Kasumi-1 (cell line): ENCODE measurements at regions not wholly inside any gene's neighbourhood (a gene's known extent, or its start where the extent isn't known, plus 50 kb on each side); places are given as distances from the start of the nearest gene placed in this dataset.
"Not testable (repeated sequence)": the region's sequence is repeated elsewhere in the genome, so short reads cannot be mapped to it uniquely, and the experiment has no call there.

Experiments
- DNase-seq, 2 experiments: peaks; one replicate each; lab custom pipeline; 2025; lab: John Stamatoyannopoulos, UW

DNA sequence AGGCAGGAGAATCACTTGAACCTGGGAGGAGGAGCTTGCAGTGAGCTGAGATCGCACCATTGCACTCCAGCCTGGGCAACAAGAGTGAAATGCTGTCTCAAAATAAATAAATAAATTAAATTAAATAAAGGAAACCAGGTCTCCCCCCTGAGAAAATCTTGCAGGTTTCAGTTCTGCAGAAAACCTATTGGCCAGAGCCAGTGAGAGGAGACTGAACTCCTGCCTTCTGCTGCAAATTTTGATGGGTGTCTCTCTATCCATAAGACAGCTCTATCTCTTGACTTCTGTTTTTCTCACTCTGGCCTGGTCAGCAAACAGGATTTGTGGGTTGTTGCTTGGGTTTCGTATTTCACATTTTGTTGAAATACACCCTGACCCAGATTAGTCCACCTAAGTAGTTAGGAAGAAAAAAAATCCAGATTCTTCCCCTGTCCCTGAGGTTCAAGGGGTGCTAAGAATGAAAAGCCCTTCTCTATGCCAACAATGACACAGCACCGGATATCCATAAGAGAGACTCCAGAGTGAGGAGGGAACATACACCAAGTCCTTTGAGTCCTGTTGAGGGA is 86.7 kb upstream of the MAP4K4 start:
- DNase-seq = no peak

- no peak for DNase-seq
Observed at GRCh38 chr2:101609433-101609832, 88.1 kb upstream of the MAP4K4 start.

DNA sequence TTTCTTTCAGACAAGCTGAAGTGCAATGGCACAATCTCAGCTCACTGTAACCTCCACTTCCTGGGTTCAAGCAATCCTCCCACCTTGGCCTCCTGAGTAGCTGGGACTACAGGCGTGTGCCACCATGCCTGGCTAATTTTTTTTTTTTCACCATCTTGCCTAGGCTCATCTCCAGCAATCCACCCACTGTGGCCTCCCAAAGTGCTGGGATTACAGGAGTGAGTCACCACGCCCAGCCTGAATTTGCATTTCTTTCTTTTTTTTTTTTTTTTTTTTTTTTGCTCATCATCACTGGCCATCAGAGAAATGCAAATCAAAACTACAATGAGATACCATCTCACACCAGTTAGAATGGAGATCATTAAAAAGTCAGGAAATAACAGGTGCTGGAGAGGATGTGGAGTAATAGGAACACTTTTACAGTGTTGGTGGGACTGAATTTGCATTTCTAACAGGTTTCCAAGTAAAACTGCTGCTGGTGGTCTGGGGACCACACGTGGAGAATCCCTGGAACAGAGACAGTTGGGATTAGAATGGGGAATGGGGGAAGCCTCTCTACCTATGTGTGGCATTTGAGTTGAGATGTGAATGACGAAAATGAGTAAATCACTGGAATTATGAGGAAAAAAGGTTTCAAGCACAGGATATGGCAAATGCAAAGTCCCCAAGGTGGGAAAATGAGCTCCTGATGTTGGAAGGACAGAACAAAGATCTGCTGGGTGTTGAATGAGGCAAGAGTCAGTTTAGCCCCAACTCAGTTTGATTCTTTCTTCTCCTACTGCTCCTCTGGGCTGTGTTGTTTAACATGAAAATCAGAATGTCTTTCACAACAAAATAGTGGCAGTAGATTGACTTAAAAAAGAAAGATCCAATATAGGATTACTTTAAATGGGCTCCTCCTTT is 88.8 kb upstream of the MAP4K4 start:
- no peak for DNase-seq

GRCh38 chr2:101597347-101597944 is 100.1 kb upstream of the MAP4K4 start:
- no peak for DNase-seq

DNA sequence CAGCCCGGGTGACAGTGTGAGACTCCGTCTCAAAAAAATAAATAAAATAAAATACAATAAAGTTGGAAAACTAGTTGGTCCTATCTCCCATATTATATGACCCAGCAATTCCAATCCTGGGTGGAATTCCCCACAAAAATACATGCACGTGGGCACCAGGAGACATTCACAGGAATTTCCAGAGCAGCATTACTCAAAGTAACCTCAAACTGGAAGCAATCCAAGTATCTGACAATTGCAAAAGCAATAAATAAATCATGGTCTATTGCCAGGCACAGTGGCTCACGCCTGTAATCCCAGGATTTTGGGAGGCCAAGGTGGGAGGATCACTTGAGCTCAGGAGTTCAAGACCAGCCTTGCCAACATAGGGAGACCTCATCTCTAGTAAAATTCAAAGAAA is 101.2 kb upstream of the MAP4K4 start:
- no peak for DNase-seq

DNA sequence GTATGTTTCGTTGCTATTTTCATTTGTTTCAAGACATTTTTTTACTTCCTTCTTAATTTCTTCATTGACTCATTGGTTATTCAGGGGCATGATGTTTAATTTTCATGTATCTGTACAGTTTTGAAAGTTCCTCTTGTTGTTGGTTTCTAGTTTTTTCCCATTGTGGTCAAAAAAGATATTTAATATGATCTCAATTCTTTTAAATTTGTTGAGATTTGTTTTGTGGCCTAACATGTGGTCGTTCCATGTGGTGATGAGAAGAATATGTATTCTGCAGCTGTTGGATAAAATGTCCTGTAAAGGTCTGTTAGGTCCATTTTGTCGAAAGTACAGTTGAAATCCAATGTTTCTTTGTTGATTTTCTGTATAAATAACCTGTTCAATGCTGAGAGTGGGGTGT is 110.3 kb upstream of the MAP4K4 start:
- DNase-seq = no peak

- DNase-seq = no peak
Observed at GRCh38 chr2:101583861-101584260, 108.9 kb upstream of the RFX8 start.

DNA sequence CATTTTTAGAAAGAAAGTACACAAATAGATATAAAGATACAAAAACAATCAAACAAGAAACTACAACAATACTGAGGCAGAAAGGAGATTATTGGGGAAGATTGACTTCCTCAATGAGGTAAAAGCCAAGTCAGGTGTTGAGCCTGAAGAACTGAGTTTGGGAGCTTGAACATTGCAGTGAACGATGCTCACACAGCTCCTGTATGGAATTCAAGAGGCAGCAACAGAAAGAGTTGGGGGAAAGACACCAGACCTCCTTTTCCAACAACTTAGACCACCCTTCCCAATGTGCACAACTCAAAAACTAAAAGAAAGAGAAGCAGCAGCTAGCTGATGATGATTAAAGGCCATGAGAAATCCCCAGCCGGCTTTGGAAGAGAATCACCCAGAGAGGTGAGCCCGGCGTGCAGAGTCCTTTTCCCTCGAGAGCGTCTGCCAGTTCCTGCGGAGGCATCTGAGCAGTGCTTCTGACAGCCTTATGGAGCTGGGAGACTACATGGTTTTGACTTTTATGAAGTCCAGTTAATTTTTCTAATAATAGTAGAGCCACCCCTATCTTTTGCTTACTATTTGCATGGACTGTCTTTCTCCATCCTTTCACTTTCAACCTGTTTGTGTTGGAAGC is 106.9 kb upstream of the RFX8 start:
- no peak for DNase-seq

DNA sequence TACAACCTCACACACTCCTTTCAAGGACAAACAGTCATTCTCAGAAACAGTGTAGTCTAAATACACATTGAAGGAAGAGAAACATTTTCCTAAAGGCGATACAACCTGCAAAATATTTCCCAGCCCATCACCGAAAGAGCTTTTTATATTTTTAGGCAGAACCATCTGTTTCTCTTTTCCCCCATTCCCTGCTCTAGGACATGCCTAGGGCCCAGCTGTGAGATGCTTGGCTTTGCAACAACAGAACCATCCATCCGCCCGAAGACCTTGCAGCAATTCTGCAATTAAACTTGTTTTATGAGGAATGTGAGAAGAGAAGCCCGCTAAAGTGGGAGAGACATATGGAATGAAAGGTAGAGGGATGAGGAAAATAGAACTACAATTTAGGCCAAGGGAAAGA is 105.6 kb upstream of the RFX8 start:
- DNase-seq = no peak

DNA sequence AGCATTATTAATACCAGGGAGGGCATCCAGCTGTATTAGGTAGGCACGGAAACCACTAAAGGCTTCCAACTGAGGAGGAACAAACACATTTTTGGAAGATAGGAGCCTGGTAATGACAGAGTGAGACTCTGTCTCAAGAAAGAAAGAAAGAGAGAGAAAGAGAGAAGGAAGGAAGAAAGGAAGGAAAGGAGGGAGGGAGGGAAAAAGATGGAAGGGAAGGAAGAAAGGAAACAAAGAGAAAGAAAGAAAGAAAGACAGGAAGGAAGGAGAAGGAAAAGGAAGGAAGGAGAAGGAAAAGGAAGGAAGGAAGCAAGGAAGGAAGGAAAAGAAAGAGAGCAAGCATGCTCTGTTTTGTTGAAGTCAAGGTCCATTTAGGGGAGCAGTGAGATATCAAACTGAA is 103.8 kb upstream of the RFX8 start:
- no peak for DNase-seq

- not testable (repeated sequence) for DNase-seq
Observed at GRCh38 chr2:101578135-101578534, 103.2 kb upstream of the RFX8 start.

GRCh38 chr2:101577173-101577572 is 102.3 kb upstream of the RFX8 start:
- DNase-seq = no peak

DNA sequence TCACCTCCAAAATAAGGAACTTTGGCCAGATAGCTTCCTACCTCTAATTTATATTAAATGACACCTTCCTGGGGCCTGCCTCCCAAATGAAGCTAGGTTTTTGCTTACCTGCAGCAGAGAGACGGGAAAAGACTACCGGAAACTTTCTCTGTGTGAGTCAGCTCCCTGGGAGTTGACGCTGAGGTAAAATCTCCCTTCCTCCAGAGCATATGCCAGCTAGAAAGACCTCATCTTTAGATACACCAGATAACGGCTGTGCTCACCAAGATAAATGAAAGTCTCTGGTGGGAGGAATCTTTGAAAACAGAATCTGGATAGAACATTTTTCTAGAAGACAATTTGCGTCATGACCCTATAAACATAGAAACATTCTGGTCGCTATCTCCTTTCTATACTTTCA is 99.7 kb upstream of the RFX8 start:
- no peak for DNase-seq

GRCh38 chr2:101571951-101572350 is 97.0 kb upstream of the RFX8 start:
- DNase-seq = no peak

- no peak for DNase-seq
Observed at GRCh38 chr2:101569886-101570520, 95.1 kb upstream of the RFX8 start.

DNA sequence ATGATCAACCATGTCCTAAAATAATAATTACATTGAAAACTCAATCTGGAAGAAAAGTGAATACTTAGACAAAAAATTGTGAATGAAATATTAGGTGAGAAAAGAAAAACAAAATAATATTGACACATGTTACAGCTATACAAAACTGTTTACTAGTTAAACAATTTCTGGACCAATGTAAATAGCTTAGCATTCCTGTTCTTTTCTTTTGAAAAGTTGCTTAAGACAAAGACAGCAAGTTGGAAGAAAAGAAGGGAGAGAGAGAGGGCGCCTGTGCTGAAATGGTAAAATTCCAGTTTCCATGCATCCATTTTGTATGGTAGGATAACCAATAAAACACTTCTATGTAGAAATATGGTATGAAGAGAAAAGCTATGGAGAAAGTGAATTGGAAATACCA is 94.1 kb upstream of the RFX8 start:
- no peak for DNase-seq

GRCh38 chr2:101566632-101567228 is 91.8 kb upstream of the RFX8 start:
- DNase-seq = no peak

DNA sequence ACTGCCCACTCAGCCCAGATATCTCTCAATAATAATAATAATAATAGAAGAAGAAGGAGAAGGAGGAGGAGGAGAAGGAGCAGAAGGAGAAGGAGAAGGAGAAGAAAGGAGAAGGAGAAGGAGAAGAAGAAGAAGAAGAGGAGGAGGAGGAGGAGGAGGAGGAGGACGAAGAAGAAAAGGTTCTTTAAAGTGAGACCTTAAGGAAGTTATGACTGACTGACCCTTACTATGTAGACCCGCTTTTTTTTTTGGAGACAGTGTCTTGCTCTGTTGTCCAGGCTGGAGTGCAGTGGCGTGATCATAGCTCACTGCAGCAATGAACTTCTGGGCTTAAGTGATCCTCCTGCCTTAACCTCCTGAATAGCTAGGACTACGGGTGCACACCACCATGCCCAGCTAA is 88.9 kb upstream of the RFX8 start:
- DNase-seq = no peak

DNA sequence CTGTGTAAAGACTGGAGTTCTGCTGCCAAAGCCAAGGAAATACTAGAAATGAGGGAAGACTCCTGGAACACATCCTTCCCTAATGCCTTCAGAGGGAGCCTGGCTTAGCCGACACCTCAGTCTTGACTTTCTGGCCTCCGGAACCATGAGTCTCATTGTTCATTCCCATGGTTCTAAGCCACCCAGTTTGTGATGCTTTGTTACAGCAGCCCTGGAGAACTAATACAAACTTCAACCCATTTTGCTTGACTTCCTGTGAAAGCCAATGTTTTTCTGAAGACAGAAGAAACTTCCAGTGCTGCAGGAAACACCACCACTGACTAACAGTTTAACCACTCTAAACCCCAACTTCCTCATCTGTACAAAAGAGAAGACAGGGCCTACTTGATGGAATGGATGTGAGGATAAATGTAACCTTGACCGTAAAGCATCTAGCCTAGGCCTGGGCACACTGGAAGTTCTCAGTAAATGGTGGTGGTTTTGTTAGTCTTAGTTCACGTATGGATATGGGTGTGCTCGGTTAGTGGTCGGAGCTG is 85.9 kb upstream of the RFX8 start:
- DNase-seq = peak; percentile 96 to 97

- DNase-seq = no peak
Observed at GRCh38 chr2:101559551-101559950, 84.6 kb upstream of the RFX8 start.

- DNase-seq = no peak
Observed at GRCh38 chr2:101558740-101559525, 84.0 kb upstream of the RFX8 start.
